ENCODE measurements at regions not wholly inside any gene's neighbourhood (a gene's known extent, or its start where the extent isn't known, plus 50 kb on each side); places are given as distances from the start of the nearest gene placed in this dataset.

GRCh38 chr11:129595038-129595962 lies 219.7 kb downstream of the BARX2 start:
- no peak for TF ChIP-seq EP300 (IDR thresholded peaks at IDR 0.05; ENCODE audit: borderline replicate concordance)
- TF ChIP-seq TCF12 (IDR thresholded peaks at IDR 0.05; ENCODE audit: low read depth): no peak
- no peak for TF ChIP-seq FOXM1 (IDR thresholded peaks at IDR 0.05; ENCODE audit: borderline replicate concordance, low read depth)
- TF ChIP-seq ZBTB7A (IDR thresholded peaks at IDR 0.05; ENCODE audit: low read depth): no peak
- no peak for TF ChIP-seq TAF1 (IDR thresholded peaks at IDR 0.05; ENCODE audit: low read depth)
- TF ChIP-seq EGR1 (IDR thresholded peaks at IDR 0.05): no peak
- no peak for TF ChIP-seq TEAD4 (IDR thresholded peaks at IDR 0.05)
- TF ChIP-seq RAD21 (IDR thresholded peaks at IDR 0.05; ENCODE audit: low read depth): no peak
- no peak for TF ChIP-seq YY1 (IDR thresholded peaks at IDR 0.05; ENCODE audit: low read depth)
- TF ChIP-seq REST (IDR thresholded peaks at IDR 0.05; ENCODE audit: low read depth): no peak
- TF ChIP-seq, protein P1, sequence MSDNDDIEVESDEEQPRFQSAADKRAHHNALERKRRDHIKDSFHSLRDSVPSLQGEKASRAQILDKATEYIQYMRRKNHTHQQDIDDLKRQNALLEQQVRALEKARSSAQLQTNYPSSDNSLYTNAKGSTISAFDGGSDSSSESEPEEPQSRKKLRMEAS (IDR thresholded peaks at IDR 0.05): no peak

Data from Ishikawa (cell line).